HG03097 (cell line): ENCODE measurements at regions not wholly inside any gene's neighbourhood (a gene's known extent, or its start where the extent isn't known, plus 50 kb on each side); places are given as distances from the start of the nearest gene placed in this dataset.
"Not testable (repeated sequence)": the region's sequence is repeated elsewhere in the genome, so short reads cannot be mapped to it uniquely, and the experiment has no call there.

ENCODE experiments used
- ATAC-seq: cut with Tn5 transposase; IDR thresholded peaks from one replicate; pipeline ENCODE4 v1.9.1; 2021; ENCODE audit not compliant: unreplicated experiment, low FRiP score

- no peak for ATAC-seq
Observed at GRCh38 chr9:18063856-18064390, 410.0 kb upstream of the ADAMTSL1 start.

GRCh38 chr9:18066608-18067007 lies 407.3 kb upstream of the ADAMTSL1 start:
- not testable (repeated sequence) for ATAC-seq

- no peak for ATAC-seq
Observed at GRCh38 chr9:18067548-18068120, 406.3 kb upstream of the ADAMTSL1 start.

GRCh38 chr9:18068900-18069299 lies 405.1 kb upstream of the ADAMTSL1 start:
- no peak for ATAC-seq

GRCh38 chr9:18071651-18072060 lies 402.3 kb upstream of the ADAMTSL1 start:
- ATAC-seq = no peak

- ATAC-seq = no peak
Observed at GRCh38 chr9:18073002-18073401, 401.0 kb upstream of the ADAMTSL1 start.

- no peak for ATAC-seq
Observed at GRCh38 chr9:18074041-18074440, 399.9 kb upstream of the ADAMTSL1 start.

- ATAC-seq = no peak
Observed at GRCh38 chr9:18075253-18075952, 398.6 kb upstream of the ADAMTSL1 start.

- no peak for ATAC-seq
Observed at GRCh38 chr9:18077941-18078678, 395.8 kb upstream of the ADAMTSL1 start.

- no peak for ATAC-seq
Observed at GRCh38 chr9:18092138-18092537, 381.8 kb upstream of the ADAMTSL1 start.

- ATAC-seq = no peak
Observed at GRCh38 chr9:18106006-18106560, 367.9 kb upstream of the ADAMTSL1 start.

GRCh38 chr9:18109675-18110074 lies 364.3 kb upstream of the ADAMTSL1 start:
- ATAC-seq = no peak

GRCh38 chr9:18111146-18111545 lies 362.8 kb upstream of the ADAMTSL1 start:
- no peak for ATAC-seq

- no peak for ATAC-seq
Observed at GRCh38 chr9:18114559-18115475, 359.1 kb upstream of the ADAMTSL1 start.

GRCh38 chr9:18118268-18118667 lies 355.7 kb upstream of the ADAMTSL1 start:
- no peak for ATAC-seq

- ATAC-seq = no peak
Observed at GRCh38 chr9:18122171-18122570, 351.8 kb upstream of the ADAMTSL1 start.

GRCh38 chr9:18124760-18125159 lies 349.2 kb upstream of the ADAMTSL1 start:
- ATAC-seq = no peak

GRCh38 chr9:18126831-18127498 lies 347.0 kb upstream of the ADAMTSL1 start:
- no peak for ATAC-seq

GRCh38 chr9:18127499-18127875 lies 346.5 kb upstream of the ADAMTSL1 start:
- ATAC-seq = no peak
